ENCODE measurements at regions not wholly inside any gene's neighbourhood (a gene's known extent, or its start where the extent isn't known, plus 50 kb on each side); places are given as distances from the start of the nearest gene placed in this dataset.

DNA sequence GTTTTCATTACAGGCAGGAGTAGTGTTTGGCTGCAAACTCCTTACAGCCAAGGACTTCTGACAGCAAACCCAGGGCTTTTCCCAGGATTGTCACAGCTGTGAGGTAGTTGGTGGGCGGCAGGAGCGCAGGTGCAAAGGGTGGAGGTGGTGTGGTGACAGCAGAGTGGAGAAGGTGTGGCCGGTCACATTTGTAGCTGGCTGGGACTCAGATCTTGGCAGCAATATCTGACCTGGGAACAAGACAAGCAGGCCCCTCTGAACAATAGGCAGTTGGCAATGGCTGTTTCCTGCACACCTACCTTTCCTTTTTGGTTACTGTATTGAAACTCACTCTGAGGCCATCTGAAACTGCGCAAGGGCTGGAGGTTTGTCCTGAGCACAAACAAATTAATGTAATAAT lies 327.3 kb downstream of the COG6 start:
- TF ChIP-seq, protein P1, sequence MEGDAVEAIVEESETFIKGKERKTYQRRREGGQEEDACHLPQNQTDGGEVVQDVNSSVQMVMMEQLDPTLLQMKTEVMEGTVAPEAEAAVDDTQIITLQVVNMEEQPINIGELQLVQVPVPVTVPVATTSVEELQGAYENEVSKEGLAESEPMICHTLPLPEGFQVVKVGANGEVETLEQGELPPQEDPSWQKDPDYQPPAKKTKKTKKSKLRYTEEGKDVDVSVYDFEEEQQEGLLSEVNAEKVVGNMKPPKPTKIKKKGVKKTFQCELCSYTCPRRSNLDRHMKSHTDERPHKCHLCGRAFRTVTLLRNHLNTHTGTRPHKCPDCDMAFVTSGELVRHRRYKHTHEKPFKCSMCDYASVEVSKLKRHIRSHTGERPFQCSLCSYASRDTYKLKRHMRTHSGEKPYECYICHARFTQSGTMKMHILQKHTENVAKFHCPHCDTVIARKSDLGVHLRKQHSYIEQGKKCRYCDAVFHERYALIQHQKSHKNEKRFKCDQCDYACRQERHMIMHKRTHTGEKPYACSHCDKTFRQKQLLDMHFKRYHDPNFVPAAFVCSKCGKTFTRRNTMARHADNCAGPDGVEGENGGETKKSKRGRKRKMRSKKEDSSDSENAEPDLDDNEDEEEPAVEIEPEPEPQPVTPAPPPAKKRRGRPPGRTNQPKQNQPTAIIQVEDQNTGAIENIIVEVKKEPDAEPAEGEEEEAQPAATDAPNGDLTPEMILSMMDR (IDR thresholded peaks at IDR 0.05; ENCODE audit: low read depth, low read length, poor library complexity, severe bottlenecking) = no peak
- TF ChIP-seq EZH2phosphoT487 (IDR thresholded peaks at IDR 0.05; ENCODE audit: borderline replicate concordance, low read length) = no peak
